H9 (cell line): ENCODE measurements at regions not wholly inside any gene's neighbourhood (a gene's known extent, or its start where the extent isn't known, plus 50 kb on each side); places are given as distances from the start of the nearest gene placed in this dataset.

Experiments
- DNase-seq: peaks from one replicate; pipeline ENCODE4 v3.0.0-alpha.2; 2017
- H2AFZ ChIP-seq: one replicate; pipeline ENCODE4 v1.6.1; 2013; ENCODE audit warnings: mild to moderate bottlenecking, low read length, control low read depth, moderate library complexity
- H2AK5ac ChIP-seq: 2 replicates; pipeline ENCODE4 v1.6.1; 2013; ENCODE audit warnings: low read length, control low read depth, mixed read lengths; ENCODE audit not compliant: insufficient read length
- H2BK120ac ChIP-seq: one replicate; pipeline ENCODE4 v1.6.1; 2013; ENCODE audit warnings: low read depth, mild to moderate bottlenecking, low read length, control low read depth, inconsistent platforms; ENCODE audit not compliant: poor library complexity, severe bottlenecking
- H2BK12ac ChIP-seq: 2 replicates; pipeline ENCODE4 v1.6.1; 2013; ENCODE audit warnings: low read length, control low read depth, mixed read lengths, low read depth; ENCODE audit not compliant: insufficient read length
- H2BK15ac ChIP-seq: 2 replicates; pipeline ENCODE4 v1.6.1; 2013; ENCODE audit warnings: low read depth, low read length, control low read depth
- H2BK20ac ChIP-seq: one replicate; pipeline ENCODE4 v1.6.1; 2013; ENCODE audit warnings: low read depth, mild to moderate bottlenecking, low read length, control low read depth, inconsistent platforms; ENCODE audit not compliant: poor library complexity, severe bottlenecking
- H2BK5ac ChIP-seq: 2 replicates; pipeline ENCODE4 v1.6.1; 2013; ENCODE audit warnings: low read length, control low read depth, mixed read lengths; ENCODE audit not compliant: insufficient read length
- H3K14ac ChIP-seq: 2 replicates; pipeline ENCODE4 v1.6.1; 2013; ENCODE audit warnings: low read length, control low read depth; ENCODE audit not compliant: insufficient read depth
- H3K18ac ChIP-seq: 2 replicates; pipeline ENCODE4 v1.6.1; 2013; ENCODE audit warnings: low read depth, mild to moderate bottlenecking, mixed read lengths, low read length, control low read depth; ENCODE audit not compliant: insufficient read length
- H3K23ac ChIP-seq: 2 replicates; pipeline ENCODE4 v1.6.1; 2013; ENCODE audit warnings: low read length, control low read depth, mixed read lengths, low read depth; ENCODE audit not compliant: insufficient read length
- H3K23me2 ChIP-seq: 2 replicates; pipeline ENCODE4 v1.6.1; 2013; ENCODE audit warnings: low read depth, mild to moderate bottlenecking, mixed read lengths, low read length, control low read depth; ENCODE audit not compliant: insufficient read length, poor library complexity, severe bottlenecking
- H3K27ac ChIP-seq: 2 replicates; pipeline ENCODE4 v1.5.1; 2013; ENCODE audit warnings: low read length, control low read depth, mixed read lengths, low read depth; ENCODE audit not compliant: insufficient read length
- H3K27me3 ChIP-seq: 2 replicates; pipeline ENCODE4 v1.6.1; 2013; ENCODE audit warnings: low read length, control low read depth, inconsistent platforms; ENCODE audit not compliant: insufficient read depth
- H3K4ac ChIP-seq: 2 replicates; pipeline ENCODE4 v1.6.1; 2013; ENCODE audit warnings: low read depth, mild to moderate bottlenecking, control low read depth, inconsistent platforms, low read length, moderate library complexity
- H3K4me1 ChIP-seq: 2 replicates; pipeline ENCODE4 v1.6.1; 2013; ENCODE audit warnings: low read length, control low read depth, inconsistent platforms; ENCODE audit not compliant: insufficient read depth
- H3K4me2 ChIP-seq: 2 replicates; pipeline ENCODE4 v1.6.1; 2013; ENCODE audit warnings: low read length, control low read depth, mixed read lengths; ENCODE audit not compliant: insufficient read length, insufficient read depth
- H3K56ac ChIP-seq: 2 replicates; pipeline ENCODE4 v1.6.1; 2013; ENCODE audit warnings: low read depth, mild to moderate bottlenecking, mixed read lengths, low read length, control low read depth; ENCODE audit not compliant: insufficient read length
- H3K79me1 ChIP-seq: 2 replicates; pipeline ENCODE4 v1.6.1; 2013; ENCODE audit warnings: low read depth, mild to moderate bottlenecking, moderate library complexity, low read length, control low read depth, inconsistent platforms; ENCODE audit not compliant: insufficient read depth, poor library complexity, severe bottlenecking
- H3K79me2 ChIP-seq: 2 replicates; pipeline ENCODE4 v1.6.1; 2013; ENCODE audit warnings: low read length, control low read depth, inconsistent platforms; ENCODE audit not compliant: insufficient read depth
- H3K9ac ChIP-seq: 2 replicates; pipeline ENCODE4 v1.6.1; 2013; ENCODE audit warnings: low read length, control low read depth, mixed read lengths; ENCODE audit not compliant: insufficient read length; ENCODE audit errors: extremely low read depth
- H3K9me3 ChIP-seq: one replicate; pipeline ENCODE4 v1.6.1; 2013; ENCODE audit warnings: low read depth, low read length, inconsistent platforms; ENCODE audit not compliant: control insufficient read depth
- H3T11ph ChIP-seq: one replicate; pipeline ENCODE4 v1.6.1; 2013; ENCODE audit warnings: mild to moderate bottlenecking, low read length, control low read depth, inconsistent platforms
- H4K20me1 ChIP-seq: one replicate; pipeline ENCODE4 v1.6.1; 2013; ENCODE audit not compliant: control insufficient read depth, insufficient read length, insufficient read depth
- H4K5ac ChIP-seq: 2 replicates; pipeline ENCODE4 v1.6.1; 2013; ENCODE audit warnings: low read depth, mild to moderate bottlenecking, mixed read lengths, low read length, control low read depth; ENCODE audit not compliant: insufficient read length
- H4K8ac ChIP-seq: replicated peaks from 2 replicates; pipeline ENCODE4 v1.6.1; 2013; ENCODE audit warnings: low read length, control low read depth, mixed read lengths, low read depth; ENCODE audit not compliant: insufficient read length
- H4K91ac ChIP-seq: 2 replicates; pipeline ENCODE4 v1.6.1; 2013; ENCODE audit warnings: low read depth, mild to moderate bottlenecking, moderate library complexity, mixed read lengths, low read length, control low read depth; ENCODE audit not compliant: insufficient read length
- H3K27ac Mint-ChIP-seq, 3 experiments: 2 replicates in 2 of 3; 3 replicates in 1 of 3; pipeline ENCODE4 v1.8.0; 2020 to 2021; ENCODE audit warnings: mixed read lengths in 3 of 3, mild to moderate bottlenecking in 1 of 3, moderate library complexity in 1 of 3
- H3K27me3 Mint-ChIP-seq: 2 replicates; pipeline ENCODE4 v1.8.0; 2021; ENCODE audit warnings: low read depth, mild to moderate bottlenecking, moderate library complexity, mixed read lengths
- H3K36me3 Mint-ChIP-seq, 3 experiments: 2 replicates in 2 of 3; 3 replicates in 1 of 3; pipeline ENCODE4 v1.8.0; 2020 to 2021; ENCODE audit warnings: low read depth in 3 of 3, mixed read lengths in 3 of 3; ENCODE audit not compliant: insufficient read depth in 1 of 3
- H3K4me1 Mint-ChIP-seq, 2 experiments: 2 replicates each; pipeline ENCODE4 v1.8.0; 2020; ENCODE audit warnings: mixed read lengths in 2 of 2
- H3K4me3 Mint-ChIP-seq, 2 experiments: 2 replicates in 1 of 2; 3 replicates in 1 of 2; pipeline ENCODE4 v1.8.0; 2020 to 2021; ENCODE audit warnings: mild to moderate bottlenecking in 2 of 2, mixed read lengths in 2 of 2, moderate library complexity in 1 of 2
- H3K9me3 Mint-ChIP-seq, 2 experiments: 2 replicates in 1 of 2; 3 replicates in 1 of 2; pipeline ENCODE4 v1.8.0; 2020; ENCODE audit warnings: mild to moderate bottlenecking in 2 of 2, mixed read lengths in 2 of 2, moderate library complexity in 1 of 2
- CTCF ChIP-seq: fragments of 200-600 bp; sonication (generic); conservative IDR thresholded peaks from 3 replicates; pipeline ENCODE4 v1.8.0; 2021; ENCODE audit warnings: antibody characterized with exemption, mild to moderate bottlenecking
- WGBS: extraction: QIAGEN DNeasy Blood & Tissue Kit; methylation state at CpG from one replicate; pipeline ENCODE4 v1.1.7; 2013; ENCODE audit warnings: missing lambda C conversion rate, low lambda C conversion rate, mixed read lengths; ENCODE audit not compliant: insufficient read length; ENCODE audit errors: extremely low coverage; 5-methylcytosine and 5-hydroxymethylcytosine counted together

- no CpG with 5 or more reads among the region's 3 CpGs for WGBS
- Histone ChIP-seq H3K23ac (no peak overlapping the region), H2AK5ac (no peak overlapping the region), H3K79me1 (no peaks in the 10 kb centered on the region), H3K4me1 (peaks cover 4% of the 10 kb centered on the region; the same call in 1 of the 2 replicates), H3K4ac (no peak overlapping the region), H4K8ac (no peak overlapping the region), H3K4me2 (no peak overlapping the region), H2BK12ac (no peak overlapping the region), H2AFZ (no peak overlapping the region), H3K9ac (no peak overlapping the region), H4K20me1 (no peaks in the 10 kb centered on the region), H2BK120ac (no peak overlapping the region), H3K23me2 (no peaks in the 10 kb centered on the region), H3K27ac (no peak overlapping the region), H2BK20ac (no peak overlapping the region), H3K9me3 (no peaks in the 10 kb centered on the region), H4K5ac (no peak overlapping the region), H3K14ac (no peak overlapping the region), H3K18ac (no peak overlapping the region), H2BK15ac (no peak overlapping the region), H3T11ph (no peak overlapping the region), H3K79me2 (no peaks in the 10 kb centered on the region), H3K56ac (no peak overlapping the region), H3K27me3 (no peaks in the 10 kb centered on the region), H4K91ac (no peak overlapping the region), H2BK5ac (no peak overlapping the region)
- H3K4me3 Mint-ChIP-seq: no peak overlapping the region
- DNase-seq: no peak
- TF ChIP-seq CTCF: no peak
- no peaks in the 10 kb centered on the region; the same call in 1 of the 2 replicates for H3K27me3 Mint-ChIP-seq
- H3K4me1 Mint-ChIP-seq: peaks cover 20 to 23% of the 10 kb centered on the region in 2 experiments
- no peak overlapping the region for H3K27ac Mint-ChIP-seq
- peaks cover 9 to 16% (median 15%) of the 10 kb centered on the region in 3 experiments for H3K36me3 Mint-ChIP-seq
- peaks cover 8 to 11% of the 10 kb centered on the region in 2 experiments for H3K9me3 Mint-ChIP-seq
Measured at GRCh38 chr3:30544812-30545211, 61.6 kb upstream of the TGFBR2 start.
